ENCODE measurements at regions not wholly inside any gene's neighbourhood (a gene's known extent, or its start where the extent isn't known, plus 50 kb on each side); places are given as distances from the start of the nearest gene placed in this dataset.

GRCh38 chr10:30756896-30757295 is 127.3 kb upstream of the LYZL2 start:
- DNase-seq (ENCODE audit: low read depth in 1 of 2, low spot score in 1 of 2): no peak
- no peaks in the 10 kb centered on the region for H3K36me3 ChIP-seq
- peaks cover 10% of the 10 kb centered on the region for H3K4me1 ChIP-seq (ENCODE audit: low read depth)
- no peak overlapping the region for H3K4me3 ChIP-seq
- H3K27me3 ChIP-seq: no peaks in the 10 kb centered on the region
- no peak for TF ChIP-seq CTCF (IDR thresholded peaks at IDR 0.05; ENCODE audit: low read depth, low read length)
- no peaks in the 10 kb centered on the region for H3K9me3 ChIP-seq (ENCODE audit: low read depth)
- no peak overlapping the region for H3K27ac ChIP-seq

GRCh38 chr10:30756151-30756550 is 126.6 kb upstream of the LYZL2 start:
- H3K27ac ChIP-seq: no peak overlapping the region
- TF ChIP-seq CTCF (IDR thresholded peaks at IDR 0.05; ENCODE audit: low read depth, low read length): no peak
- H3K27me3 ChIP-seq: no peaks in the 10 kb centered on the region
- no peaks in the 10 kb centered on the region for H3K9me3 ChIP-seq (ENCODE audit: low read depth)
- H3K4me1 ChIP-seq (ENCODE audit: low read depth): peaks cover 10% of the 10 kb centered on the region
- no peak for DNase-seq (ENCODE audit: low read depth in 1 of 2, low spot score in 1 of 2)
- H3K36me3 ChIP-seq: no peaks in the 10 kb centered on the region
- no peak overlapping the region for H3K4me3 ChIP-seq

- peak in 1 of 2 donors; percentile 32 for DNase-seq (ENCODE audit: low read depth in 1 of 2, low spot score in 1 of 2)
- no peak for TF ChIP-seq CTCF (IDR thresholded peaks at IDR 0.05; ENCODE audit: low read depth, low read length)
- H3K36me3 ChIP-seq: no peaks in the 10 kb centered on the region
These were observed 125.9 kb upstream of the LYZL2 start for GRCh38 chr10:30755441-30755953.

GRCh38 chr10:30752481-30752881 is 122.9 kb upstream of the LYZL2 start:
- H3K4me3 ChIP-seq: no peak overlapping the region
- H3K4me1 ChIP-seq (ENCODE audit: low read depth): peaks cover 10% of the 10 kb centered on the region
- peak overlapping the region; percentile 46 for H3K27ac ChIP-seq
- H3K36me3 ChIP-seq: no peaks in the 10 kb centered on the region
- H3K27me3 ChIP-seq: no peaks in the 10 kb centered on the region
- peak in 1 of 2 donors; percentile 70 for DNase-seq (ENCODE audit: low read depth in 1 of 2, low spot score in 1 of 2)
- H3K9me3 ChIP-seq (ENCODE audit: low read depth): no peaks in the 10 kb centered on the region
- TF ChIP-seq CTCF (IDR thresholded peaks at IDR 0.05; ENCODE audit: low read depth, low read length): no peak

More at GRCh38 chr10:30755441-30755953, 125.9 kb upstream of the LYZL2 start:
- Histone ChIP-seq H3K27me3 (no peaks in the 10 kb centered on the region), H3K9me3 (ENCODE audit: low read depth) (no peaks in the 10 kb centered on the region), H3K4me1 (ENCODE audit: low read depth) (peaks cover 10% of the 10 kb centered on the region), H3K27ac (no peak overlapping the region), H3K4me3 (no peak overlapping the region)

GRCh38 chr10:30751678-30752331 is 122.3 kb upstream of the LYZL2 start:
- H3K4me1 ChIP-seq (ENCODE audit: low read depth): peaks cover 10% of the 10 kb centered on the region
- no peaks in the 10 kb centered on the region for H3K27me3 ChIP-seq
- peak; percentile 78 for TF ChIP-seq CTCF (IDR thresholded peaks at IDR 0.05; ENCODE audit: low read depth, low read length)
- no peaks in the 10 kb centered on the region for H3K36me3 ChIP-seq
- peak overlapping the region; percentile 46 for H3K27ac ChIP-seq
- no peak overlapping the region for H3K4me3 ChIP-seq
- DNase-seq (ENCODE audit: low read depth in 1 of 2, low spot score in 1 of 2): peak; percentile 70
- H3K9me3 ChIP-seq (ENCODE audit: low read depth): no peaks in the 10 kb centered on the region
